Skeletal muscle tissue (tissue), 3 donors: ENCODE measurements at regions not wholly inside any gene's neighbourhood (a gene's known extent, or its start where the extent isn't known, plus 50 kb on each side); places are given as distances from the start of the nearest gene placed in this dataset.

ENCODE experiments used
- H3K27ac ChIP-seq: one replicate; pipeline ENCODE4 v1.7.0; 2013; ENCODE audit warnings: mild to moderate bottlenecking, low read depth, low read length, inconsistent platforms
- H3K27me3 ChIP-seq, 3 donors: one replicate each; pipeline ENCODE4 v1.7.0; 2013; ENCODE audit warnings: low read length in 3 of 3; ENCODE audit not compliant: control insufficient read depth in 3 of 3, insufficient read depth in 3 of 3
- H3K36me3 ChIP-seq, 3 donors: one replicate each; pipeline ENCODE4 v1.7.0; 2013; ENCODE audit warnings: low read length in 3 of 3; ENCODE audit not compliant: control insufficient read depth in 3 of 3, insufficient read depth in 3 of 3
- H3K4me1 ChIP-seq, 3 donors: one replicate each; pipeline ENCODE4 v1.7.0; 2013; ENCODE audit warnings: low read length in 3 of 3, mild to moderate bottlenecking in 3 of 3; ENCODE audit not compliant: control insufficient read depth in 3 of 3, insufficient read depth in 3 of 3
- H3K4me3 ChIP-seq, 3 donors: one replicate each; pipeline ENCODE4 v1.7.0; 2013; ENCODE audit warnings: low read length in 3 of 3
- H3K9ac ChIP-seq, 3 donors: one replicate each; pipeline ENCODE4 v1.7.0; 2013; ENCODE audit warnings: low read length in 3 of 3, mild to moderate bottlenecking in 3 of 3, moderate library complexity in 2 of 3, low read depth in 1 of 3
- H3K9me3 ChIP-seq, 3 donors: one replicate each; pipeline ENCODE4 v1.7.0; 2013; ENCODE audit warnings: low read length in 3 of 3; ENCODE audit not compliant: control insufficient read depth in 3 of 3
- donor health status: Osteomylitis.

DNA sequence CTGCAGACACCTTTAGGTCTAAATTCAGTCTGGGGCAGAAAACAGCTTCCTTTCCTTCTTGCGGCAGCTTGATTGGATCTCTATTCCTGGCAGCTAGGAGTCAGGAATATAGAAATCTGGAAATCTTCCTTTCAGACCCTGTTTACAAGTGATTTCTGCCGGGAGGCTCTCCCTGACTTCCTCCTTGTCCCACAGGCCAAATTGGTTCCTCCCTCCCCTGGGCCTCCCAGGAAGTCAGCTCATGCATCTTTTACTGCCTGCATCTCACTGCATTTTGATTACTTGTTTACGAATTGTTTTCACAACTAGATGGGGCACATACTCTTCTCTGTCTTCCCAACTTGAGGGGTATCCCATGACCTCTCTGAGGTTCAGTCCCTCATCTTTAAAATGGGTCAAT lies 206.3 kb downstream of the MAF start:
- Histone ChIP-seq H3K9ac (no peak overlapping the region), H3K27ac (no peak overlapping the region), H3K4me1 (peaks cover 0 to 10% (median 9%) of the 10 kb centered on the region in 3 donors), H3K4me3 (no peak overlapping the region), H3K36me3 (no peaks in the 10 kb centered on the region), H3K27me3 (no peaks in the 10 kb centered on the region), H3K9me3 (no peaks in the 10 kb centered on the region)

DNA sequence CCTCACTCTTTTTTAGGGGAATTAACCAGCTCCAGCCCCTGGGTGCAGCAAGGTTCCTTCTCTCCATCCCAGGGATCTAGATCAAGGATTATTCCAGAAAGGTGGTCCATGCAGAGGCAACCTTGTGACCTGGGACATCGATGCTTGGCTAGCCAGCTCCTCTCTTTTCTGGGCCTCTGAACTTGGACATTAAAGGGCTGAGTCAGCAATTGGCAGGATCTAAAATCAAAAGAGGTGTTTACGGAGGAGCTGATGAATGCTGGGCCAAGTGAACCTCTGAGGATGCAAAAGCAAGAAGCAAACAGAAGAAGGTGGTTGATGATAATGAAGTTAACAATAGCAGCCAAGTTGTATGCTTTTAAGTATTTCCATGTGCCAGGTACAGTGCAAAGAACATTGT lies 207.0 kb downstream of the MAF start:
- Histone ChIP-seq H3K36me3 (no peaks in the 10 kb centered on the region), H3K4me3 (no peak overlapping the region), H3K9ac (no peak overlapping the region), H3K4me1 (peaks cover 0 to 10% (median 9%) of the 10 kb centered on the region in 3 donors), H3K9me3 (no peaks in the 10 kb centered on the region), H3K27ac (no peak overlapping the region), H3K27me3 (no peaks in the 10 kb centered on the region)

DNA sequence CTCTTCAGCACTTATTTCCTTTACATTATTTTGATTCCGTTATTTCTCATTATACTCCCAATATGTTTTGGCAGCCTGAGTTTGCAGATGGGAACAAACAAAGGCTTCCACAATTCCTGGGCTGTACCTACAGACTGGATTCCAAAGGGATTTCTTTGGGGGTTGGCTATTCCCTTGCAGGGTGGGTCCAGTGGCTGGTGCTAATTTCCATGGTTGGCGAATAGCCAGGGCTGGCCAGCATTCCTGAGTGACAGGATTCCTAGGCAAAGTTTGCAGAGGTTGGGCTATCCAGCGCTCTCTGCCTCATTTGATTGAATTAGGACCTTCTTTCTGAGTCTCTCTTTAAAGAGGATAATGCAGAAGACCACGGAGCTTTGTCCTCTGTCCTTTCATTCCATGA lies 207.4 kb downstream of the MAF start:
- H3K4me1 ChIP-seq, result peaks cover 0 to 10% (median 9%) of the 10 kb centered on the region in 3 donors
- no peaks in the 10 kb centered on the region for H3K27me3 ChIP-seq
- H3K9me3 ChIP-seq, result no peaks in the 10 kb centered on the region
- H3K9ac ChIP-seq, result no peak overlapping the region
- no peak overlapping the region for H3K27ac ChIP-seq
- H3K36me3 ChIP-seq, result no peaks in the 10 kb centered on the region
- H3K4me3 ChIP-seq, result no peak overlapping the region

DNA sequence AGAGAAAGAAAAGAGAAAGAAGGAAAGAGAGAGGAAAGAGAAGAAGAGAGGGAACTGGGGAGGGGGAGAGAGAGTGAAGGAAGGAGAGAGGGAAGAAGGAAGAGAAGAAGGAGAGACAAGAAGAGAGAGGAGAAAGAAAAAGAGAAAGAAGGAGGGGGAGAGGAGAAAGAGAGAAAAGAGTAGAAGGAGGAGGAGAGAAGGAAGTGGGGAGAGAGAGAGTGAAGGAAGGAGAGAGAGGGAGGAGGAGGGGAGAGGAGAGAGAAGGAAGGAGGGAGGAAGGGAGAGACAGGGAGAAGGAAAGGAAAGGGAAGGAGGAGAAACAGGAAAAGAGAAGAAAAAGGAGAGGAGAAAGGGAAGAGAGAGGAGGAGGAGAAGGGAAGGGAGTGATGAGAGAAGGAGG lies 208.5 kb downstream of the MAF start:
- no peaks in the 10 kb centered on the region for H3K36me3 ChIP-seq
- H3K27me3 ChIP-seq, result no peaks in the 10 kb centered on the region
- H3K9me3 ChIP-seq, result no peaks in the 10 kb centered on the region
- no peak overlapping the region for H3K27ac ChIP-seq
- H3K4me1 ChIP-seq, result peaks cover 0 to 10% (median 9%) of the 10 kb centered on the region in 3 donors
- no peak overlapping the region for H3K9ac ChIP-seq
- H3K4me3 ChIP-seq, result no peak overlapping the region

DNA sequence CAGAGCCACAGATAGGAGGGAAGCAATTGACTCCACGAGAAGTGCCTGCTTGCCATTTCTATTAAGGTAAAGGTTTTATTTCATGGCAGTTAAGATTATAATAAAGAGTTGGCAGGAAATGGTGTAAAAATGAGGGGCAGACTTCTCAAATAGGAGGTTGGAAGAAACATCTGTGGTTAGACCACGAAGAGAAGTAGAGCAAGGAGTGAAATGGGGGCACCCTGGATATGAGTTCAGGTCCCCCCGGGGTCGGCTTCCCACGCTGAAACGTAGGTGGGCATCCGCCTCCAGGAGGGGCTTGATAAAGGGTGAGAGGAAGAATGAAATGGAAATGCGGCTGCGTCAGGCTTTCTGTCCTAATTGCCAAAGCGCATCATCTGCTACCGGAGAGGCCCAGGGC lies 209.1 kb downstream of the MAF start:
- Histone ChIP-seq H3K4me3 (no peak overlapping the region), H3K27ac (no peak overlapping the region), H3K27me3 (no peaks in the 10 kb centered on the region), H3K36me3 (no peaks in the 10 kb centered on the region), H3K9ac (no peak overlapping the region), H3K4me1 (peaks cover 0 to 10% (median 9%) of the 10 kb centered on the region in 3 donors), H3K9me3 (no peaks in the 10 kb centered on the region)

DNA sequence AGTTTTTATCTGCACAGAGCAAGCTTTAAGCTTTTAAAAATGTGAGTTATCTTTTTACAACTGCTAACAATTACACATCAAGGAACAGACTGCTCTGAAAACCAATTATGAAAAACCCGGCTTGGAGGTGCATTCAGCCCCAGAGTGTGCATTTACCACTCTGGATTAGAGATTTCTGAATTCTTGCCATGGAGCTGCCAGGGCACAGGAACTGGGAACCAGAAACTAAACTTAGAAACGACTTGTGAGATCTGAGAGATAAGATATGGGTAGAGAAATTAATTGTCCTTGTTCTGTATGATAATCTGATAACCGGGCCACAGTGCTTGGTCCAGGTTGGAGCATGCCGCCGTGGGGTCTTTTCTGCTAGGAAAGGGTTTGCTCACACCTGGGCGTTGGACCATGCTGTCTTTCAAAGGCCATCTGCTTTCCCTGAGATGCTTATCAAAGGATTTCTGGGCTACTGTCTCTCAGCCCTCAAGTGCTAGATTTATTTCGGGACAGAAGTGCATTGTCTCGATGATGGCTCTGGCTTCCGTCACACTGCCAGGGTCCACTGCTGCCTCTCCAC lies 210.0 kb downstream of the MAF start:
- Histone ChIP-seq H3K9me3 (no peaks in the 10 kb centered on the region), H3K4me3 (no peak overlapping the region), H3K9ac (peak overlapping the region in 2 of 3 donors; percentile 34 to 45), H3K4me1 (peaks cover 0 to 10% (median 9%) of the 10 kb centered on the region in 3 donors), H3K27me3 (no peaks in the 10 kb centered on the region), H3K36me3 (no peaks in the 10 kb centered on the region), H3K27ac (no peak overlapping the region)

DNA sequence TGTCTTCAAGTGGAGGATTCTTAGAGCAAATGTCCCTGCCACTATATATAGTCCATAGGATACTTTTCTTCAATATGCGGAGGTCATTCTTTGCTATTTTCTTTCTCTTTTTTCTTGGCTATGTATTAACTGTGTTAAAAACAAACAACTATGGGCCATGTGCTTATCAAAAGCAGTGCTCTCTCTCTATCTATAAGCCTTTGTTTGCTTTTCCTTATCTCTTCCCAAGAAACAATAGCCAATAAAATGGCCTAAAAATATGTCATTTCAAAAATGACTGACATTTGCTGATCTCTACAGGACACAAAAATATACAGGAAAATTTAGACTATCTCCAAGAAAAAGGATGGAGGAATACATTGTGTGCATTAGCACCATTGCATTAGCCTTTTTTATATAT lies 212.1 kb downstream of the MAF start:
- Histone ChIP-seq H3K27me3 (no peaks in the 10 kb centered on the region), H3K4me1 (peaks cover 0 to 10% (median 9%) of the 10 kb centered on the region in 3 donors), H3K36me3 (no peaks in the 10 kb centered on the region), H3K4me3 (no peak overlapping the region), H3K27ac (no peak overlapping the region), H3K9ac (no peak overlapping the region), H3K9me3 (no peaks in the 10 kb centered on the region)

DNA sequence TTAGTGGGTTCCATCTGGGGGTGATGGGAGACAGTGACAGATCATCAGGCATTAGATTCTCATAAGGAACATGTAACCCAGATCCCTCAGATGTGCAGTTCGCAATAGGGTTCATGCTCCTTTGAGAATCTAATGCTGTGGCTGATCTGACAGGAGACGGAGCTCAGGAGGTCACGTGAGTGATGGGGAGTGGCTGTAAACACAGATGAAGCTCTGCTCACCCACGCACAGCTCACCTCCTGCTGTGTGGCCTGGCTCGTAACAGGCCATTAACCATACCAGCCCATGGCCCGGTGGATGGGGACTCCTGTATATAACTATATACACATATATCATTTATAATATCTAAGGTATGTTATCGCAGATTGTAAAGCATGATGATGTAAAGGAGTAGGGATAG lies 214.2 kb downstream of the MAF start:
- Histone ChIP-seq H3K4me1 (peaks cover 0 to 14% (median 11%) of the 10 kb centered on the region in 3 donors), H3K27me3 (no peaks in the 10 kb centered on the region), H3K27ac (no peak overlapping the region), H3K9ac (no peak overlapping the region), H3K36me3 (no peaks in the 10 kb centered on the region), H3K9me3 (no peaks in the 10 kb centered on the region), H3K4me3 (no peak overlapping the region)

DNA sequence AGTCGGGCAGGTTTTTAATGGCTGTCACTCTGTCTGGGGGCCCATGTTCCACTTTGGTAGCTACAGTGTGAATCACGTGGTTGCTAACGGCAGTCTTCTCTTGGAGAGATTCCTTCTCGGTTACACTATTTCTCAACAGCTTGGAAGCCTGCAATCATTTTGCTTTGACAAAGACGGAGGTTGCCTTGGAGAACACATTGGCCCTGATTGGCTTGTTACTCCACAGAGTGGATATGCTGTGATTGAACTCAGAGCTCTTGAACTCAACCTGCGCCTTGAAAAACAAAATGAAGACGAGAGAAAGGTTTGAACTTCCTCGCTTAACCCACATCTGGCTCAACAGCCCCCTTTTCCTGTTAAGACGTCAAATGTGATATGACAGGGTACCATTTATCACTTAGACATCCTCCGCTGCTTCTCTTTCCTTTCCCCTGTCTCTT lies 218.9 kb downstream of the MAF start:
- Histone ChIP-seq H3K9ac (no peak overlapping the region), H3K27me3 (no peaks in the 10 kb centered on the region), H3K27ac (peak overlapping the region; percentile 47), H3K4me3 (peak overlapping the region in 1 of 3 donors; percentile 13), H3K4me1 (peaks cover 0 to 13% (median 3%) of the 10 kb centered on the region in 3 donors), H3K36me3 (no peaks in the 10 kb centered on the region), H3K9me3 (no peaks in the 10 kb centered on the region)

DNA sequence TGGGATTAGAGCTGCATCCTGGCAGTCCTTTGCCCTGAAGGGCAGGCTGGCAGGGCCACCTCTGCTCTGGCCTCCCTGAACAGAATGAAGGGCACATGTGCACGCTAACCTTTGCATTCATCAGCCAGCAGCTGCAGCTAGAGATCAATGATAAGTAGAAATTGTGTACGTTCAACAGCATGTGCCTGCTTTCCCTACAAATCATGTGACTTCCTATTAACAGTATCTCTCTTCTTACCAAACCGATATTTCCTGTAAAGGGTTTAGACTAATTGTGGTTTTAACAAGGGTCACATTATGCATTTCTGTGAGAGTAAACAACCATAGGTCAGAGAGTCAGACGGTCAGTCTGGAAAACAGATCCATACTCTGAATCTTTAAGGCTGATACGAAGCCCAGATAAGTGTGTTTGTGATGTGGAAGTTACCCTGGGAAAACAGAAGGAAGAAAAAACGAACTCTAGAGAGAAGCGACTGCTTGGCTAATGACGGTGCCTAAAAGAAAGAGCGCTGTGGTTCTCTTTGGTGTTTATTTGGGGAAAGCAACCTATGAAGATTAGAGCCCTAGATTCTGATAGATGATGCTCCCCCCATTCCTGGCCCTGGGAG lies 219.4 kb downstream of the MAF start:
- Histone ChIP-seq H3K4me1 (peaks cover 0 to 13% (median 3%) of the 10 kb centered on the region in 3 donors), H3K27me3 (no peaks in the 10 kb centered on the region), H3K27ac (peak overlapping the region; percentile 47), H3K4me3 (peak overlapping the region in 1 of 3 donors; percentile 13), H3K9ac (peak overlapping the region in 1 of 3 donors; percentile 23), H3K36me3 (no peaks in the 10 kb centered on the region), H3K9me3 (no peaks in the 10 kb centered on the region)
